ENCODE measurements at regions not wholly inside any gene's neighbourhood (a gene's known extent, or its start where the extent isn't known, plus 50 kb on each side); places are given as distances from the start of the nearest gene placed in this dataset.
A peak's percentile ranks its signal among the peaks of the same experiment; 100 is the strongest.

DNA sequence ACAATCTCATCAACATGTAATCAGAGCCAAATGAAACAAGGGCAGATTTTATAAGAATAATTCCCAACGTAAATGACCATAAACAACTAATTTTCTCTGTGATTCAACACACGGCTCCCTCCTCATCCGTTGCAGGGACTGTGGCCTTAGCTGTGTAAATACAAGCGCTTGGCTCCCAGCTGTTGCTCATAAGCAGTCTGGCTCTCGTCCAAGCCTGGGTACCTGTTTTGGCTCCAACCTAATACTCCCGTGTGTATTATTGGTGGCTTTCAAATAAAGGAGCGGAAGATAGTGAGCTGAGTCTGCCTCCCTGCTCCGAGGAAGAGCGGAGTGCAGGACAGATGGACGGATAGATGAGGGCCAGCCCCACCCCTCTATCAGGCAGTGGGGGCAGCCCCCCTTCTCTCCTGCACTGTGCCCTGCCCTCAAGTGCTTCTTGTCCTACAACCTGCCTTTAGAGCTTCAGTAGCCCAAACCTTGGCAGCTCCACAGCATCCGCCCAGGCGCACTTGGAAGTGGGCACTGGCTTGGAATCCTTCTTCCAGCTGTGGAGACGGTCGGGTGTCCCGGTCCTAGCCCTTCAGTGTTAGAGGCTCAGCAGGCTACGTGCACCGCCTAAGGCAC lies 670.9 kb downstream of the BRD1 start:
- DNase-seq (ENCODE audit: low read depth) = peak; percentile 76
- TF ChIP-seq, protein P1, sequence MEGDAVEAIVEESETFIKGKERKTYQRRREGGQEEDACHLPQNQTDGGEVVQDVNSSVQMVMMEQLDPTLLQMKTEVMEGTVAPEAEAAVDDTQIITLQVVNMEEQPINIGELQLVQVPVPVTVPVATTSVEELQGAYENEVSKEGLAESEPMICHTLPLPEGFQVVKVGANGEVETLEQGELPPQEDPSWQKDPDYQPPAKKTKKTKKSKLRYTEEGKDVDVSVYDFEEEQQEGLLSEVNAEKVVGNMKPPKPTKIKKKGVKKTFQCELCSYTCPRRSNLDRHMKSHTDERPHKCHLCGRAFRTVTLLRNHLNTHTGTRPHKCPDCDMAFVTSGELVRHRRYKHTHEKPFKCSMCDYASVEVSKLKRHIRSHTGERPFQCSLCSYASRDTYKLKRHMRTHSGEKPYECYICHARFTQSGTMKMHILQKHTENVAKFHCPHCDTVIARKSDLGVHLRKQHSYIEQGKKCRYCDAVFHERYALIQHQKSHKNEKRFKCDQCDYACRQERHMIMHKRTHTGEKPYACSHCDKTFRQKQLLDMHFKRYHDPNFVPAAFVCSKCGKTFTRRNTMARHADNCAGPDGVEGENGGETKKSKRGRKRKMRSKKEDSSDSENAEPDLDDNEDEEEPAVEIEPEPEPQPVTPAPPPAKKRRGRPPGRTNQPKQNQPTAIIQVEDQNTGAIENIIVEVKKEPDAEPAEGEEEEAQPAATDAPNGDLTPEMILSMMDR (IDR thresholded peaks at IDR 0.05; ENCODE audit: control insufficient read depth, extremely low read depth, insufficient read depth) = no peak
- no peak overlapping the region for H3K4me3 ChIP-seq (ENCODE audit: low read depth, low read length)

GRCh38 chr22:49155770-49156580 lies 671.7 kb downstream of the BRD1 start:
- TF ChIP-seq, protein P1 (IDR thresholded peaks at IDR 0.05; ENCODE audit: control insufficient read depth, extremely low read depth, insufficient read depth) = no peak
- H3K4me3 ChIP-seq (ENCODE audit: low read depth, low read length) = no peak overlapping the region
- DNase-seq (ENCODE audit: low read depth) = no peak

- no peak for DNase-seq (ENCODE audit: low read depth)
- TF ChIP-seq, protein P1 (IDR thresholded peaks at IDR 0.05; ENCODE audit: control insufficient read depth, extremely low read depth, insufficient read depth) = no peak
- H3K4me3 ChIP-seq (ENCODE audit: low read depth, low read length) = no peak overlapping the region
Observed at GRCh38 chr22:49155039-49155769, 672.5 kb downstream of the BRD1 start.

DNA sequence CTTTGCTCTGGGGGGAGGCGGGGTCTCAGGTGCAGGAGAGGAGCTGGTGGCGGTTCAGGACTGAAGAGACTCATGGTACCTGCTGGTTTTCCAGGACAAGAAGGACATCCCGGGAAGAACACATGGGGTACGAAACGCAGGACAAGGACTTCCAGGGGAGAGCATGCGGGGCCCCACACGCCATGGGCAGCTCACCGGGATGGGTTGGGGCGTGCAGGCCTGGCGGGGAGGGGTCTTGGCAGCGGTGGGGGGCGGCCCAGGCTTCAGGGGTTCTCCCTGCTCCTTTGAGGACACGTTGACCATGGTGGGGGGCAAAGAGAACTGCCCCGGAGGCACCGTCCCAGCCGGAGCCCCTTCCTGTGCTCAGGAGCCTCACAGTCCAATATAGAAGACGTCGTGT lies 673.2 kb downstream of the BRD1 start:
- no peak overlapping the region for H3K4me3 ChIP-seq (ENCODE audit: low read depth, low read length)
- DNase-seq (ENCODE audit: low read depth) = no peak
- TF ChIP-seq, protein P1 (IDR thresholded peaks at IDR 0.05; ENCODE audit: control insufficient read depth, extremely low read depth, insufficient read depth) = no peak

GRCh38 chr22:49153921-49154320 lies 673.8 kb downstream of the BRD1 start:
- TF ChIP-seq, protein P1 (IDR thresholded peaks at IDR 0.05; ENCODE audit: control insufficient read depth, extremely low read depth, insufficient read depth) = no peak
- no peak for DNase-seq (ENCODE audit: low read depth)
- H3K4me3 ChIP-seq (ENCODE audit: low read depth, low read length) = no peak overlapping the region

- TF ChIP-seq, protein P1 (IDR thresholded peaks at IDR 0.05; ENCODE audit: control insufficient read depth, extremely low read depth, insufficient read depth) = no peak
- no peak overlapping the region for H3K4me3 ChIP-seq (ENCODE audit: low read depth, low read length)
- DNase-seq (ENCODE audit: low read depth) = no peak
Observed at GRCh38 chr22:49152939-49153770, 674.5 kb downstream of the BRD1 start.
